ENCODE measurements at regions not wholly inside any gene's neighbourhood (a gene's known extent, or its start where the extent isn't known, plus 50 kb on each side); places are given as distances from the start of the nearest gene placed in this dataset.

DNA sequence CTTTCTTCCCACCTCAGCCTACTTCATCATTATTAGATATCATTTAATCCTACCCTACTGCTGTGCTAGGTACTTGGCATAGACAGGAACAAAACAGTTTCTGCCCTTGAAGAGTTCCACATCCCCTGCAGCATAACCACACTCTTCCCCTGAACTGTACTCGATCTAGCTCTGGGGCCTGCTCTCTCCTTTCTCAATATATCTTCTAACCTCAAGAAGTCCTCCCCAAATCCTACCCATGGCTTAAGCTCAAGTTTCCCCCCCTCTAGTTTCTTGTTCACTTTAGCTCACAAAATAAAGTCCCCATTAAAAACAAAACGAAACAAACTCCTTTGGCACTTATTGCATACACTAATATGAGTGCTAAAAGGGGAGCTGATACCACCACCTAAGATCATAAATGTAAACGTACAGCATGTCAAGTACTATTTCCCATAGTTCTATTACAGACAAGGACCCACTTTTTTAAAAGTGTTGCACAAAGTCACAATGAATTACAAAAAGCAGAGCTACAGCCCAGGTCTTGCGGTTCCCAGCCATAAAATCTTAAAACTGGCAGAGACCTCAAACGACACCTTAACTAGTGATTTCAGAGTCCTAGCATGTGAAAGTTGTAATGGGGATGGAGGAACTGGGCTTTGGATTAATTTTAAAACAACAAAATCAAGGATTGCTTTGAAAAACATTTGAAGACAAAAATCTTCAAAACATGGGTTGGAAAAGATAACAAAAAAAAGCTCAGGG lies 80.7 kb downstream of the PTPDC1 start:
- peaks cover 21 to 42% (median 39%) of the 10 kb centered on the region in 6 donors for H3K4me1 ChIP-seq
- peak overlapping the region in 6 of 8 donors; percentile 97 to 100 (median 100) for H3K27ac ChIP-seq
- WGBS, 5 donors = 51 to 59% (median 52%) methylated on average over 5 of the region's 5 CpGs
- no peak for DNase-seq
- H3K4me3 ChIP-seq = peak overlapping the region in 5 of 8 donors; percentile 65 to 95 (median 81)
- H3K36me3 ChIP-seq = no peaks in the 10 kb centered on the region
- TF ChIP-seq POLR2AphosphoS5 (IDR thresholded peaks at IDR 0.05) = no peak
- no peak for TF ChIP-seq POLR2A (IDR thresholded peaks at IDR 0.05)
- TF ChIP-seq, protein P1, sequence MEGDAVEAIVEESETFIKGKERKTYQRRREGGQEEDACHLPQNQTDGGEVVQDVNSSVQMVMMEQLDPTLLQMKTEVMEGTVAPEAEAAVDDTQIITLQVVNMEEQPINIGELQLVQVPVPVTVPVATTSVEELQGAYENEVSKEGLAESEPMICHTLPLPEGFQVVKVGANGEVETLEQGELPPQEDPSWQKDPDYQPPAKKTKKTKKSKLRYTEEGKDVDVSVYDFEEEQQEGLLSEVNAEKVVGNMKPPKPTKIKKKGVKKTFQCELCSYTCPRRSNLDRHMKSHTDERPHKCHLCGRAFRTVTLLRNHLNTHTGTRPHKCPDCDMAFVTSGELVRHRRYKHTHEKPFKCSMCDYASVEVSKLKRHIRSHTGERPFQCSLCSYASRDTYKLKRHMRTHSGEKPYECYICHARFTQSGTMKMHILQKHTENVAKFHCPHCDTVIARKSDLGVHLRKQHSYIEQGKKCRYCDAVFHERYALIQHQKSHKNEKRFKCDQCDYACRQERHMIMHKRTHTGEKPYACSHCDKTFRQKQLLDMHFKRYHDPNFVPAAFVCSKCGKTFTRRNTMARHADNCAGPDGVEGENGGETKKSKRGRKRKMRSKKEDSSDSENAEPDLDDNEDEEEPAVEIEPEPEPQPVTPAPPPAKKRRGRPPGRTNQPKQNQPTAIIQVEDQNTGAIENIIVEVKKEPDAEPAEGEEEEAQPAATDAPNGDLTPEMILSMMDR (IDR thresholded peaks at IDR 0.05 in 8 of 11, conservative IDR thresholded peaks at IDR 0.05 in 3 of 11) = no peak
- H3K9me3 ChIP-seq = no peaks in the 10 kb centered on the region
- intact Hi-C loops (cut with DNase I; ENCODE audit: low total_unique reads) = no loop called here
- H3K27me3 ChIP-seq (replicated peaks in 1 of 7) = no peaks in the 10 kb centered on the region

- intact Hi-C loops (cut with DNase I; ENCODE audit: low total_unique reads) = no loop called here
Measured at GRCh38 chr9:94165592-94166235, 81.5 kb downstream of the PTPDC1 start.

DNA sequence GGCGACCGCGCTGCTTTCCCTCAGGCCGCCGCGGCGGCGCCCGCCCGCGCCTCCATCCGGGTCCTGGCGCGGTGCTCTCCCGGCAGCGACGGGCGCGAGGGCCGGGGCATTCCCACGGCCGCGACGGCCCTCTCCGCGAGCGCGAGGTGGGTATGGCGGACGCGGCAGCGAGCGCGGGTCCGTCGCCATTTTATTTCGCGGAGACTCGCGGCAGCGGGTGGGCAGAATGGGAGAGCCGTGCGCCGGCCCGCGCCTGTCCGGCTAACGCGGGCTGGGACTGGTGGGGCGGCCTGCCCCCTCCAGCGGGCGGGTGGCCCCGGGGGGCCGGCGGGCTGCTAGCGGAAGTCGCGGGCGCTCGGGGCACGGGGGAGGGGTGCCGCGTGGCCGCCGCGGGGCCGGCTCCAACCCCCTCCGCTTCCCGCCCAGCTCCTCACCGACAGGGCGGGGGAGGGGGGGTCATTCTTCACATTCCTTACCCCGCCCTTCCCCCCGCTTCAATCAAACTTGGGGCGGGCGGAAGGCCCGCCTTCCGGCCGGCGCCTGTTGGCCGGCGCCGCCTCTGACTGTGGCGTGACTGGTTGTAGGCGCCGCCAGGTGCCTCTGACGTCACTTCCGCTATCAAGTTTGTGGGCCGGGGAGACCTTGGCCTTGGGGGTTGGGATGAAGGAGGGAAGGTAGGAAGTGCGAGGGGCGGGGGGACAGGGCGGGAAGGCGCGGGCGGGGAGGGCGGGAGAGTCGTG lies 82.1 kb downstream of the PTPDC1 start:
- WGBS, 5 donors = 0 to 1% (median 0%) methylated on average over 6 to 96 of the region's 96 CpGs
- Histone ChIP-seq H3K27ac (peak overlapping the region; percentile 92 to 100 (median 100)), H3K4me3 (peak overlapping the region; percentile 65 to 95 (median 76)), H3K4me1 (peaks cover 35 to 57% (median 53%) of the 10 kb centered on the region in 6 donors), H3K36me3 (peaks cover 0 to 4% (median 1%) of the 10 kb centered on the region in 6 donors), H3K9me3 (no peaks in the 10 kb centered on the region), H3K27me3 (replicated peaks in 1 of 7) (no peaks in the 10 kb centered on the region)
- DNase-seq = peak; percentile 98
- intact Hi-C loops (cut with DNase I; ENCODE audit: low total_unique reads) = no loop called here
- TF ChIP-seq, protein P1 (IDR thresholded peaks at IDR 0.05 in 8 of 11, conservative IDR thresholded peaks at IDR 0.05 in 3 of 11) = peak in 5 of 11 experiments; percentile 2 to 66 (median 33)
- TF ChIP-seq POLR2AphosphoS5 (IDR thresholded peaks at IDR 0.05) (peak; percentile 84 to 88 (median 87)), POLR2A (IDR thresholded peaks at IDR 0.05) (peak in 2 of 3 donors; percentile 53 to 69)

More at GRCh38 chr9:94165592-94166235, 81.5 kb downstream of the PTPDC1 start:
- 7 to 11% (median 9%) methylated on average over 35 to 49 of the region's 49 CpGs for WGBS, 5 donors
- Histone ChIP-seq H3K27ac (peak overlapping the region; percentile 92 to 100 (median 100)), H3K4me3 (peak overlapping the region; percentile 65 to 95 (median 76)), H3K9me3 (no peaks in the 10 kb centered on the region), H3K27me3 (replicated peaks in 1 of 7) (no peaks in the 10 kb centered on the region), H3K4me1 (peaks cover 28 to 50% (median 46%) of the 10 kb centered on the region in 6 donors), H3K36me3 (no peaks in the 10 kb centered on the region)
- TF ChIP-seq POLR2A (IDR thresholded peaks at IDR 0.05) (no peak), POLR2AphosphoS5 (IDR thresholded peaks at IDR 0.05) (peak in 1 of 3 donors; percentile 85)
- TF ChIP-seq, protein P1 (IDR thresholded peaks at IDR 0.05 in 8 of 11, conservative IDR thresholded peaks at IDR 0.05 in 3 of 11) = peak in 5 of 11 experiments; percentile 3 to 69 (median 57)
- DNase-seq = peak; percentile 100
